NCI-H524 (cell line): ENCODE measurements at regions not wholly inside any gene's neighbourhood (a gene's known extent, or its start where the extent isn't known, plus 50 kb on each side); places are given as distances from the start of the nearest gene placed in this dataset.
"Not testable (repeated sequence)": the region's sequence is repeated elsewhere in the genome, so short reads cannot be mapped to it uniquely, and the experiment has no call there.

Experiments
- DNase-seq, 2 experiments: peaks; one replicate each; lab custom pipeline; 2025; lab: John Stamatoyannopoulos, UW

DNA sequence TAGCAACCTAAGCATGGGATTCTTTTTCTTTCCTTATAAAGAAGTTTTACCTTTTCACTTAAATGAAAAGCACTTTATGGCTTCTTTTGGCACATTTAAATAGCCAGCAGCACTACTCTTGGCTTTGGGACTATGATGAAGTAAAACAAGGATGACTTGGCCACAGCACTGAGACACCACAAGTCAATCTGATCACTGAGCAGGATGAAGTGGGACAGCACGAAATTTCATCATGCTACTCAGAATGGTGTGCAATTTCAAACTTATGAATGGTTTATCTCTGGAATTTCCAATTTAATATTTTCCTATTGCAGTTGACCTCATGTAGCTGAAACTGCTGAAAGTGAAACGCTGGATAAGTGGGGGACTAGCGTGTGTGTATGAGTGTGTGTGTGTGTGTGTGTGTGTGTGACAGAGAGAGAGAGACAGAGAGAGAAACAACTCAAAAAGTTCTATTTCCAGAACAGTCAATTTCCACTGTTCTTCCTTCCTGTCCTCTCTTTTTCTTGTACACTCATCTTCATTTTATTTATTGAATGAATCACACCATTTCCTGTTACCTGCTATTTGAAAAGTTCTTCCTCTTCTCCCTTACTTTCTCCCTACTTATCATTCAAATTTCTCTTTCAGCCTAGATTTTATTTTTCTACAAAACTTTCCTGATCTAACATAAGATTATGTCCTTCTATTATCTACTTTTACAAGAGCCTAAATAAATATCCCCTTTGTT is 414.2 kb upstream of the MIR17HG start:
- no peak for DNase-seq

DNA sequence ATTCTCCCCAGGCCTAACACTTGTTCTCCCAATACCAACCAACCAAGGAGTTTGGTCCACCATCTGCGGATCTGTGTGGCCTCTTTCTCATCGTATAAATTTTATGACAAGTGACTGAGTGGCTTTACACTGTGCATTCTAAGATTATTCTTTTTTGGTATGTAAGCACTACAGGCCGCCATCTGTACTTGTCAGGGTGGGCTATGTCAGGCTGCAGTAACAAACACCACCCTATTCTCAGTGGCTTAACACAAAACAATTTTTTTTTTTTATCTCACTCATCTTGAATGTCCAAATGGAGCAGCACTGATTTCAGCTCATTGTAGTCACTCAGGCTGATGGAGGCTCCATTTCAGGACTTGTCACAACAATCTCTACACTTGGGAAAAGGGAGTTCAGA is 412.7 kb upstream of the MIR17HG start:
- no peak for DNase-seq

DNA sequence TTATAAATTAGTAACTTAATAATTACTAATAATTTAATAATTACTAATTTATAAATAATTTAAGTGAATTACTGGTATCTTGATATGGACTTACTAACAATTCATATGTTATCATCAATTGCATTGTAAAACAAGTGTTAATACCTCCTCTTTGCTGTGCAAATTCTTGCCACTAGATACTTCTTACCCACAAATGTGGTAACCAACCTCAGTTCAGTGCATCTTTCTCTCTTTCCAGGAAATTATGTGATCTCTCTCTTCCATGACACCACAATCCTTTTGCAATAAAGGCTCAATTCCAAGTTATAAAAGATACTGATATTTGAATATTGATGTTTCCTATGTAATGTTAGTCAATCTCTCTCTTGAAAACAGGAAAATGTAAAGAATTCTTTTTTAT is 408.6 kb upstream of the MIR17HG start:
- DNase-seq, result no peak

DNA sequence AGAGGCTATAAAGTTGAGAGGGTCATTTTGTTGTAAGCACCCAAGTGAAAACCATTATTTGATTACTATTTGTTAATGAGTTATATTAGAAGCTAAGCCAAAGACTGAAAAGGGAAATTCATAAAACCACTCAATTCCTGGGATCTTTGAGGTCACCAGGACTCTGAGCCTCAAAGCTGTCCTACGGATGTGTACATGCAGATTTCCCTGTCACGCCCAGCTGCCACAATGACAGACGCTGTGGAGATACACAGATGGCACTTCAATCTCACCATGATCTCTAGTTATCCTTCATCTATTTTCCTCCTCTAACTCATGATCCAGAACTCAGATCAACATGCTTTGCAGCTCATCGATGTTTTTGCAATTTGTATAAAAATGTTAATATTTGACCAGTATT is 403.5 kb upstream of the MIR17HG start:
- peak; percentile 76 to 86 for DNase-seq

DNA sequence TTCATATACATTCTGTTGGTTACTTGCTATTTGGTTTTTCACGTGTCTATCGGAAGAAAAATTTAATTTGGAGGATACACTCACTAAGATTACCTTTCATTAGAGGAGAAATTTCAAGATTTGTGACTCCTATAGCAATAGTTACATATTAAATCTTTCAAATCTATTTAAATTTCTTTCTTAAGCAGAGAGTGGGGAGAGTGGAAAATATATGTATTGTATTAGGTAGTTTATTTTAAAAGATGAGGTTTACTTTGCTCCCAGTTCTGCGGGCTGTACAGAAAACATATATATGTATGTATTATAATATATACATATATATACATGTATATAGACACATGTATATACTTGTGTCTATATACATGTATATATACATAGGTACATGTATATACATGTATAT is 402.3 kb upstream of the MIR17HG start:
- DNase-seq, result not testable (repeated sequence)

DNA sequence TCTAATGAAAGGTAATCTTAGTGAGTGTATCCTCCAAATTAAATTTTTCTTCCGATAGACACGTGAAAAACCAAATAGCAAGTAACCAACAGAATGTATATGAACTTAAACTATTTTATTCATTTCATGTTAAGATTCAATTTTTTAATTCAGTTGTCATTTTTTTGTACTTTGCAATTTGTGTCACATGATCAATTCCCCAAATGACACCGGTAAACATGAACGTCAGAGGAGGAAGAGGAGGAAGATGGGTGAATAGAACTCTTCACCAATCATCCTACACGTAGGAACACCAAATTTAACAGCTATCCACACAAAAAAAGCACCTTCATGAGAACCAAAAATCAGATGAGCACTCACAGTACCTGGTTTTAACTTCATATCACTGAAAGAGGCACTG is 401.4 kb upstream of the MIR17HG start:
- DNase-seq, result not testable (repeated sequence)

DNA sequence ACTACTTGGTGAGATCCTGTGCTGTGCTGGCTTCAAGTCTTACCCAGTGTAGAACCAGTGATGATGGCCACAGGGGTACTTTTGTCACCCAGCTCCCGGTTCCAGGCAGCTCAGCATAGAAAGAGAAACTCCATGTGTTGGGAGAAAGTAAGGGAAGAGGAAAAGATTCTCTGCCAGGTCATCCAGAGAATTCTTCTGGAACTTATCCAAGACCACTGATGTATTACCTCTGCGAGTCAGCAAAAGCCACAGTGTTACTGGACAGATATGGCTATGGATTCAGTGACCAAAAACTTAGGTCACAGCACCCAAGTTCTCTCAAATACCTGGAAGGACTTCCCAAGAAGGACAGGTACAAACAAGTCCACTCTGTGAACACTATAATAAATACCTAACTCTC is 399.5 kb upstream of the MIR17HG start:
- DNase-seq, result no peak

DNA sequence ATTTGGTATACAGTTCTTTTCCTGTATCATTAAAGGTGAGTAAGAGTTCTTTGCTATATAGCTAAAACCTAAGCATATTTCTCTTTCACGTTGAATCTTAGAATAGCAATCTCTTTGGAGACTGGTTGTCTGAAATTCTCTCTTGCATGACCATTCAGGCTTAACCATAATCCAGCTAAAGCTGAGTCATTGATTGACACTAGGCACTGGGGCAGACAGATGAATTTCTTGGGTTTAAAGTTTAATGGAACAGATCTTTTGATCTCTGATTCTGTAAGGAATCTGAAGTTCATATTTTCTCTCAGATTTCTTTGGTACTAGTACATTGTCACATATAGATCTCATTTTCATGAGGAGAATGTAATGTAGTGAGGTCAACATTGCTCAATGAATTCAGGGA is 397.3 kb upstream of the MIR17HG start:
- no peak for DNase-seq

DNA sequence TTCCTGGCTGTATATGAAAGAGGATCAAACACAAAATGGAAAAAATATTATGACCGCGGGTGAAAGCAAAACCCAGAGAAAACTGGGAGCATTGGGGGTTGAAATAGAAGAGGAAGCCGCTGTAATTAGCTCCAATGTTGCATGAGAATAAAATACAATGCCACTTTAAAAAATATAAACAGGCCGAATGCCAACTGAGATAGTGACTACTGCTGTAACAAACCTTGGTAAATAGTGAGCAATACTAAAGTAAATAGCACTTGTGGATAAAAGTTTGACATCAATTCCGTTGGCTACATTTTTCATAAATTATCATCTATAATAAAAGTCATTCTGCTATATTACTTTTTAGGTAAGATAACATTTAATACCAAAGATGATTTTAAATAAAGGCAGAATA is 395.8 kb upstream of the MIR17HG start:
- no peak for DNase-seq

DNA sequence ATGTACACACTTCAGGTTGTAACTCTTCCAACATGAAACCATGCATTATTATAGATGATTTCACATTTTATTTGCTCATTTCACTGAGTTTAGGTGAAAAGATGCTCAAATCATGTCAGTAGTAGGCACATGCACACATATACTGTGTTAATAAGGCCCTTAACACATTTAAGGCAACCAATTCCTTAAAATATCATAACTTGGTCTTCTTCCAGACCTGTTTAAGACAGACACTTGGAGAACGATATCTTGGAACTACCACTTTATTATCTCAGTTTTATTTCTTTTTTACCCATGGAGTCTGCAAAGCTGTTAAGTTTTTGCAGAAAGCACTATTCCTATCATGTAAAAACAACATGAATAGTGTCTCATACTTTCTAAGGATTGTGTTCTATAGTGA is 395.2 kb upstream of the MIR17HG start:
- no peak for DNase-seq

DNA sequence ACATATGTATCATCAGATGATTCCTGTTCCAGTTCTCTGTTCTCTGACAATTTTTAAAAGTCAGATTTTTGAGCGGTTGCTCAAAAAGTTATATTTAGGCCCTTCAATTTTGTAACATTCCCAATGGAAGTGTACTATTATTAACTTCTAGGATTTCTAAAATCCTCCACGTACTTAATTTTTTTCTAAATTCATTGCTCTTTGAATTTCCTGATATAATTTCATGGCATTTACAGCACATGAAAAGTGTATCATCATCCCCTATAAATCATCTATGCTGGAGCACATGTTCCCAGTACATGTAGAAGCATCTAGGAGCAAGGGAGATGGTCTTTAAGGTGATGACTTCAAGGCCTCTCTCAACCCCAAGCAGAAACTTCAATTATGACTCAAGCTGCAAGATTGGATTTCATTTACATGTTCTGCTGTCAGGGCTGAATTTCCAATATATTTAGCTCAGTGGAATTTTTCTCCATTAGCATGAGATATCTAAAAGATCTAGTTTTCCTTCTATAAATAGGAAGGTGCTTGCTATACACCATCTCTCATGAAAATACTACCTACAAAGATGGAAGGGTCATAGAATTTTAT is 392.8 kb upstream of the MIR17HG start:
- DNase-seq, result no peak

DNA sequence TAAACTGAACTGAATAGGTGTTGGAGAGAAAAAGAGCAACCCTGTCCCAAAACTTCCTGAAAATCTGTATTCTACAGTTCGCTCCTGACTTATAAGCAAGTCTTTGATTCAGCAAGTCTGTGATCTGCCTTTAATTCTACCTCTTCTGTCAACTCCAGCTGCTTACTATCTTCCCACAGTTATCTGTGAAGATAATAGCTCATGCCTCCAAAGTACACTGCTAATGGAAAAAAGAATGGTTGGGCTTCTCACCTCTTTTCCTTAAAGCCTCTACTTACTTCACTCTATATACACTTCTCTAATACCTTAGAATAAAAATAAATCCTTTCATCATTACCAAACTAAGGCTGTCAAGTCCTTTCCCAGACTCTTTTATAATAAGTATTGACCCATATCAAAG is 391.5 kb upstream of the MIR17HG start:
- DNase-seq, result no peak

DNA sequence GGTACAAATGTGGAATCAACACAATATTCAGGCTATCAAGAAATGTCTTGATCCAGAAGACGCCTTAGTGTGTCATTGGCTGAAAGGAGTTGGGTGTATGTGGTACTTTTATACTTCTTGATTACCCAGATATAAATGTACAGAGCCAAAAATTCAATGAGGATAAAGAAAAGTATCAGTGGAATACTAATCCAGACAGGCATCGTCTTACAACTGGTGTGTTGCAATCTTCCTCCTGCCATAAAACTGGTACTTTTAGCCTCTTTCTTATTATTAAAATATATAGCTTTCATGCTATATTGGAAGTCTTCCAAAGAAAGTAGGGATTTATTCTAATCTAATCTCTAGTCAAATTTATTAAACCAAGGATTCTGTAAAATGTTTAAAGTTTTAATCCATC is 388.6 kb upstream of the MIR17HG start:
- DNase-seq, result no peak

DNA sequence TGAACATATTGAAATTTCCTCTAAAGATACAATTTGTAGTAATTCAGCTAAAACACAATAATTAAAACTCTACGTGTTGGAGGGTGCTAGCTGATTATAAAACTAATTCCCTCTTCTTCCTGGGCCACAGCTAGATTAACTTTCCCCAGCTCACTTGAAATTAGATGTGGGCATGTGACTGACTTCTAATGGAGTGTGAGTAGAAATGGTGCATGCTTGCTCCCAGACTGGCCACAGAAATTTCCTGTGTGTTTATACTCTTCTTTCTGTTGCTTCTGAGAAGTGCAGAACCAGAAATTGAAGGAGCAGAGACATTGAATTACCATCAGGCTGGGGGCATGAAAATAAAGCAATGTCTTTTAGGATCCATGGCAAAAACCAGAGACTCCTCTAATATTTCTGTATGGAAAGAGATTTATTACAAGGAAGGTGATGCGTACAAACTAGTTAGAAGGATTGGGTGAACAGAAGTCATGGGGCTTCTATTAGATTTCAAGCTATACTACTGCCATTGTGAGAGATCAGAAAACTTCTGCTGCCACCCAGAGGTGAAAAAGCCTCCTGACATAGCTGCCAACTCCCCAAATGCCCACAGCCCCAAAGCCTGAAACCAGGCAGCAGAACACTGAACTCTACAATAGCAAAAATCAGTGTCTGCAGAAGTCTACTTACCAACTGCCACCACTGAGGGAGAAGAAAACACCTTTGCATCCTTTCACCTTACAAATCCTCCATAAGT is 379.2 kb upstream of the MIR17HG start:
- DNase-seq, result peak; percentile 27 to 57

DNA sequence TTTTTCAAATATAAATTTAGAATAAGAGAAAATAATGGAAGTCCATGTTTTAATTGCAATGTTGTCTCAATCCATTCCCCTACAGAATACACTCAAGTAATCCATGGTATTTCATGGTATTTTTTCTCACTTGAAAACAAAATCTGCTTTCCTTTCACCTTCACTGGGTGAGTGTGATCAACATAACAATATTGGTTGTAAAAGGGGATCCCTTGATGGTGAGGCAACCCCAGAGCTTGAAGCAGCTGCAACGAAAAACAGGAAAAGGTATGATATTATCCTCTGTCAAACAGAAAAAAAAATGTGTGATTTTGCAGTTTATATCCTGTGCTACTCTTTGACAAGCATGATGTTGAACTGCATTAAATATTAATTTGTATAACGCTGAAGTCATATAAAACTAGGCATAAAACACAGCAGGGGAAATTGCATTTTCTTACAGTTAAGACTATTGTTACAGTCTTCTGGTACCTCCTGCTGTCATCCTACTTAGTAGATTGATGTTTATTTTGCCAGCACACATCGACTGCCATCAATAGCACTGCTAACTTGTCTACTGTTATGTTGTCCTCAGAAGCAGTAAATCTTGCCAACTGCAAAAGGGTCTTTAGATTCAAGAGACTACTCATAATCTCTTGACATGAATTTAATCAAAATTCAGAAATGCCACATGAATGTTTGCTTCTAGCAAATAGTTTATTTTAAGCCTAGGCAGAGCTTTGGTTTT is 373.1 kb upstream of the MIR17HG start:
- DNase-seq, result no peak

DNA sequence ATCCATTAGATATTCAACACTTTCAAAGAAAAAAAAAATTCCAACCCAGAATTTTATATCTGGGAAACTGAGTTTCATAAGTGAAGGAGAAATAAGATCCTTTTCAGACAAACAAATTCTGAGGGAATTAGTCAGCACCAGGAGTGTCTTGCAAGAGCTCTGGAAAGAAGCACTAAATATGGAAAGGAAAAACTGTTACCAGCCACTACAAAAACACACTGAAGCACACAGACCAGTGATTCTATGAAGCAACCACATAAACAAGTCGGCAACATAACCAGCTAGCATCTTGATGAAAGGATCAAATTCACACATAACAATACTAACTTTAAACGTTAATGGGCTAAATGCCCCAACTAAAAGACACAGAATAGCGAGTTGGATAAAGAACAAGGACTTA is 368.4 kb upstream of the MIR17HG start:
- no peak for DNase-seq

DNA sequence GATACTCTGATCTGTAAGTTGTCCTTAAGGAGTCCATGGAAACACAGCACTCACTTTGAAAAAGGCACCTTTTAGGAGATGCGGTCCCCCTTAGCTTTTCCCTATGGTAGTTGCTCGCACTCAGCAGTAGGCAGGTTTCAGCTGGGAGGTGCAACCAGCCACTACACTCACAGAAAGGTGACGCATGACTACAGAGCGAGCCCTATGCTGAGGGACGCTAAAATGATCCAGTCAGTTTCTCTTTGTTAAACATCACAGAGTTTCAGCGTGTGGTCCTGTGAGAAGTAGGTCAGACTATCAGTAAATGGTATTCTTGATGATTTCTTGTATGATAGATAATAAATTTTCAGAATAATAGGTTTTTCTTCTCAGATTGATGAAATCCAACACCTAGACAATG is 362.7 kb upstream of the MIR17HG start:
- DNase-seq, result no peak

DNA sequence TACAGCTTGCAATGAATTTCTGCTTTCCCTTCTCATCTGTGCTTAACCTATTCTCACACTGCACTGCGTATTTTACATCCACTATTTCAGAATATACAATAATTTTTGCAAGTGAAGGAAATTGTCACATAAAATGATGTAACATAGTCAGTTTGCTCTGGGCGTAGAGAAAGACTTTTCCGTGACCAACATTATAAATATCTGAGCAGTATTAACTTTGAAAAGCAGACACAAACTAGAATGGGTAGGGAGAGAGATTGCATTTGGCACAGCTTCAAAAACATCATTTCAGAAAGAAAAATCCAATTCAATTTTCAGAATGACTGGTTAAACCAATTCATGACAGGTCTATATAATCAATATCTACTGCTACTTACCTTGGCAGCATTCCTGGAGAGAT is 352.5 kb upstream of the MIR17HG start:
- no peak for DNase-seq

DNA sequence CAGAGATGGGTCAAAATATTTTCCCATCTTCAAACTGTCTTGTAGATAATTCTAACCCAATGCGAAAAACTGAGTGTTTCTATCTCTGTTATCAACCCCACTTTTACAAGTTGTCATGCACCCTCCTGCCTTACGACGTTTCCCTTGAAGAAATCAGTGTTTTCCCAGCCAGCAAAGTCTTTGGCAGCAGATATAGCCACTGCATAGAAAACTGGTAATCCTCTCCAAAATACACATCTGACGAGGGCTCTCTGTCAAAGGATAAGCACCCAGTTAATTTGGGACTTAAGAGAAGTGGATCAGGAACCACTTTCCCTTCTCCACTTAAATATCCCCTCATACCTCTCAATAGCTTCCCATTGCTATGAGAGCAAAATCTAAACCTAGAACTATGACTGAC is 351.9 kb upstream of the MIR17HG start:
- DNase-seq, result peak; percentile 50 to 89

DNA sequence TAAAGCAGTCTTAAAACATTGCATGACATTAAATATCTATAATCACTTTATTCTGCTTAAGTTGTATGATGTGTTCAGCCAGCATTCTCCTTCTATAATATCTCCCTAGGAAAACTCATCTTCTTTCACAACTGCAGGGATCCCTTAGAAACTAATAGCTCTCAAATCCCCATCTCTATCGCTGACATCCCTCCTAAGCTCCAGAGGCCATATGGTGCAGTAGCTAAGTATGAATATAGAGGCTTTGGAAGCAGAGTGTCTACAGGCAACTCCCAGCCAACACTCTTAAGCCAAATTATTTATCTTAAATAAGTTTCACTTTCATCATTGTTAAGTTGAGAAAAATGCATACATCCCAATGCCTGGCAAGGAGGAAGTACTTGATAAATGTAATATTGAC is 349.5 kb upstream of the MIR17HG start:
- DNase-seq, result peak; percentile 61 to 87

DNA sequence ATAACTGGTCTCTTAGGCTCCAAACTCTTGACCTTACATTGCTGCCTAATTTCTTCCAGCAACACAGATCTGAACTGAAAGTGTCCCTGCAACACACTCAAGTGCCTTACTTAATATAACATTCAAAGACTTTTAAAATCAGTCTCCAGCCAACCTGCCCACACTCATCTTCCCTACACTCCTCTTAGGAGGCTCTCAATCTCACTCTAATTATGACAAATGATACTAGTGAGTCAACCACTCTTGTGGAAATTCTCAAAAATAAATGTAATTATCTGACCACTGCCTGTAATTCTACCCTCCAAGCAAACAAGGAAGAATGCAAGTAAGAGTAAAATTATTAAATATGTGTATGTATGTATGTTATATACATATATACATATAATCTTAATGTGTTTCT is 348.1 kb upstream of the MIR17HG start:
- no peak for DNase-seq

DNA sequence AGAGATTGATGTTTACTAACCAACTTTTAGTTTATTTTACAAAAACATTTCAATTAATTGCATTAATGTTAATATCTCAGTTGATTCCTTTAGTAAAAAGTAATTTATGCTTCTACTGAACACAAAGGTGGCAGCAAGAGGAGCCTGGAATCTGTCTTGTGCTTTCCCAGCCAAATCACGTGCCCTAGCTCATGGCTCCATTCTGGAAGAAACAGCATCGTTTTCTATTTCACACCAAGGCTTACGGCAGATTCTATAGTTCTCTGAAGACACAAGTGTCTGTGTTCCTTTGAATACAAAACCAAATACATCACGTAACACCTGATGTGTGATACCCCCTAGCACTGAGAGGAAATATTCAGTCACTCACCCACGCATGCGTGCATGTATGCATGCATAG is 346.1 kb upstream of the MIR17HG start:
- DNase-seq, result no peak

DNA sequence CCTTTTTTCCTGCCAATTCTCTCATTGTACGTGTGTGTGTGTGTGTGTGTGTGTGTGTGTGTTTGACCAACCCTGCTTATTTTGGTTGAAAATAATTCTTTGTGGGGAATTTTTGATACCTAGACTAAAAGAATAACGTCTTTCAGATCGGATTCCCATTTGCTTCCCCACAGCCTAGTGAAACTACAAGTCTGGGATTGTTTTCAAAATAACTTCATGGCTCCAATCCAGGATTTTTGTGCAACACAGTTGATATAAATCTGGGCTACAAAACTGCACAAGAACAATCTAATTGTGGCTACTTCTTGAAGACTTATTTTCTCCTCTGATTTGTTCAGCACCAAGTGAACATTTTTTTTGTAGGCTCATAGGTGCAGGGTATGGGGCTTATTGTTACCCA is 332.8 kb upstream of the MIR17HG start:
- no peak for DNase-seq
